OCI-LY7 (cell line): ENCODE measurements at regions not wholly inside any gene's neighbourhood (a gene's known extent, or its start where the extent isn't known, plus 50 kb on each side); places are given as distances from the start of the nearest gene placed in this dataset.

Experiments used
- BruUV-seq: library from RNA; stranded (reverse); fragments of 400-500 nt; replicated peaks from 2 replicates; lab custom pipeline; 2021; lab: Mats Ljungman, UMichigan
- CTCF ChIA-PET: fragments of 300-600 bp; sonication (Branson Sonifier 250); formaldehyde crosslinking; loops from one replicate; lab custom pipeline; 2022; ENCODE audit warnings: antibody characterized with exemption; ENCODE audit not compliant: unreplicated experiment; lab: Charles Lee
- POLR2A ChIA-PET: fragments of 300-600 bp; sonication (Branson Sonifier 250); formaldehyde crosslinking; loops from one replicate; lab custom pipeline; 2022; ENCODE audit warnings: antibody characterized with exemption; lab: Charles Lee
- DNase-seq: peaks from one replicate; pipeline ENCODE4 v3.0.0-alpha.2; 2015; ENCODE audit warnings: low spot score
- H2AFZ ChIP-seq: fragments of 200-600 bp; sonication (generic), shearing (Covaris generic); 2 replicates; pipeline ENCODE4 v1.6.1; 2014; ENCODE audit warnings: mild to moderate bottlenecking, antibody characterized with exemption, low read length, moderate library complexity
- H3K27ac ChIP-seq: fragments of 200-600 bp; sonication (generic); 2 replicates; pipeline ENCODE4 v1.5.1; 2014; ENCODE audit warnings: mixed run types, low read depth, mild to moderate bottlenecking, moderate library complexity, low read length, inconsistent platforms; ENCODE audit not compliant: poor library complexity, severe bottlenecking
- H3K36me3 ChIP-seq: fragments of 200-600 bp; sonication (generic); 2 replicates; pipeline ENCODE4 v1.6.1; 2014; ENCODE audit warnings: mild to moderate bottlenecking, antibody characterized with exemption, low read length, moderate library complexity, mixed read lengths; ENCODE audit not compliant: insufficient read depth
- H3K4me1 ChIP-seq: fragments of 200-600 bp; sonication (generic); 2 replicates; pipeline ENCODE4 v1.5.1; 2014; ENCODE audit warnings: mild to moderate bottlenecking, low read length; ENCODE audit not compliant: insufficient read depth, poor library complexity, severe bottlenecking
- H3K4me2 ChIP-seq: fragments of 200-600 bp; sonication (generic); 2 replicates; pipeline ENCODE4 v1.6.1; 2014; ENCODE audit warnings: mild to moderate bottlenecking, low read length
- H3K4me3 ChIP-seq: fragments of 200-600 bp; sonication (generic); 2 replicates; pipeline ENCODE4 v1.5.1; 2014; ENCODE audit warnings: mild to moderate bottlenecking, low read depth, low read length; ENCODE audit not compliant: poor library complexity, severe bottlenecking
- H3K79me2 ChIP-seq: fragments of 200-600 bp; sonication (generic); 2 replicates; pipeline ENCODE4 v1.6.1; 2016; ENCODE audit warnings: low read depth, mild to moderate bottlenecking, low read length, moderate library complexity, mixed read lengths; ENCODE audit not compliant: insufficient read depth
- H3K9me2 ChIP-seq: fragments of 200-600 bp; sonication (generic); 2 replicates; pipeline ENCODE4 v1.6.1; 2016; ENCODE audit warnings: mild to moderate bottlenecking, low read length, mixed read lengths; ENCODE audit not compliant: insufficient read depth
- H3K9me3 ChIP-seq: fragments of 200-600 bp; sonication (generic); 2 replicates; pipeline ENCODE4 v1.6.1; 2014; ENCODE audit warnings: mild to moderate bottlenecking, mixed run types, low read length, mixed read lengths
- H4K20me1 ChIP-seq: fragments of 200-600 bp; sonication (generic); 2 replicates; pipeline ENCODE4 v1.6.1; 2014; ENCODE audit warnings: mild to moderate bottlenecking, antibody characterized with exemption, low read length, moderate library complexity, mixed read lengths; ENCODE audit not compliant: insufficient read depth
- EZH2phosphoT487 ChIP-seq: fragments of 200-600 bp; sonication (generic); IDR thresholded peaks from 2 replicates; pipeline ENCODE4 v1.6.1; 2018; ENCODE audit warnings: low read depth, borderline replicate concordance, mild to moderate bottlenecking, mixed run types, antibody characterized with exemption, low read length, moderate library complexity, mixed read lengths
- intact Hi-C: fragments of 100-400 bp; cut with micrococcal nuclease; formaldehyde crosslinking; loops from one replicate; pipeline ENCODE4 v1.10.0; 2022; ENCODE audit not compliant: unreplicated experiment
- TF ChIP-seq, protein P1 (sequence below): fragments of 200-600 bp; sonication (generic); conservative IDR thresholded peaks from 2 replicates; pipeline ENCODE4 v1.5.1; 2014; ENCODE audit warnings: mild to moderate bottlenecking, antibody characterized with exemption, low read length, moderate library complexity, mixed read lengths

- Histone ChIP-seq H3K79me2 (no peaks in the 10 kb centered on the region), H2AFZ (no peak overlapping the region), H4K20me1 (no peaks in the 10 kb centered on the region), H3K27ac (no peak overlapping the region), H3K4me2 (no peak overlapping the region), H3K4me3 (no peak overlapping the region), H3K4me1 (no peaks in the 10 kb centered on the region), H3K9me3 (peaks cover 9% of the 10 kb centered on the region), H3K9me2 (no peaks in the 10 kb centered on the region), H3K36me3 (no peaks in the 10 kb centered on the region)
- ChIA-PET POLR2A (no interaction called here), CTCF (no interaction called here)
- intact Hi-C loops = no loop called here
- no TSS peak for BruUV-seq
- DNase-seq = no peak
- TF ChIP-seq EZH2phosphoT487 = no peak
- TF ChIP-seq, protein P1, sequence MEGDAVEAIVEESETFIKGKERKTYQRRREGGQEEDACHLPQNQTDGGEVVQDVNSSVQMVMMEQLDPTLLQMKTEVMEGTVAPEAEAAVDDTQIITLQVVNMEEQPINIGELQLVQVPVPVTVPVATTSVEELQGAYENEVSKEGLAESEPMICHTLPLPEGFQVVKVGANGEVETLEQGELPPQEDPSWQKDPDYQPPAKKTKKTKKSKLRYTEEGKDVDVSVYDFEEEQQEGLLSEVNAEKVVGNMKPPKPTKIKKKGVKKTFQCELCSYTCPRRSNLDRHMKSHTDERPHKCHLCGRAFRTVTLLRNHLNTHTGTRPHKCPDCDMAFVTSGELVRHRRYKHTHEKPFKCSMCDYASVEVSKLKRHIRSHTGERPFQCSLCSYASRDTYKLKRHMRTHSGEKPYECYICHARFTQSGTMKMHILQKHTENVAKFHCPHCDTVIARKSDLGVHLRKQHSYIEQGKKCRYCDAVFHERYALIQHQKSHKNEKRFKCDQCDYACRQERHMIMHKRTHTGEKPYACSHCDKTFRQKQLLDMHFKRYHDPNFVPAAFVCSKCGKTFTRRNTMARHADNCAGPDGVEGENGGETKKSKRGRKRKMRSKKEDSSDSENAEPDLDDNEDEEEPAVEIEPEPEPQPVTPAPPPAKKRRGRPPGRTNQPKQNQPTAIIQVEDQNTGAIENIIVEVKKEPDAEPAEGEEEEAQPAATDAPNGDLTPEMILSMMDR = no peak
Observed at GRCh38 chr1:82621076-82621475, 820.3 kb downstream of the ADGRL2 start.

DNA sequence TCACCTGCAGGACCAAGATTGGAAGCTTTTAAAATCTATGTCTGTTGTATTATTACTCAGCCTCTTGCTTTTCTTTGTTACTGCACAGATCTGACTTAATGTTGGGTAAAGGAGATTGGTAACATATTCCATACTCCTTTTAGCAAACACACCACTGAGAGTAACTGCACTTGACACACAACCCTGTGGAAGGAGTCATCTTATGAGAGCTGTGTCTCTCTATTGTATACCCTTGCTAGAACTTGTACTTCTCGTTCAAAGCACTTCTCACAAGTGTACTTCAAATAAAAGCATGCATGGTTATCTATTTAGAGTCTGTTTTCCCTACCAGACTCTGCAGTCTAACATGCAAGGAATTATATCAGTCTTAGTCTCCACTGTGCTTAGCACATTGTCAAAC, 813.4 kb downstream of the ADGRL2 start:
- no peaks in the 10 kb centered on the region for H3K36me3 ChIP-seq
- ChIA-PET CTCF (no interaction called here), POLR2A (no interaction called here)
- H4K20me1 ChIP-seq = no peaks in the 10 kb centered on the region
- intact Hi-C loops = no loop called here
- no peaks in the 10 kb centered on the region for H3K9me3 ChIP-seq
- H3K9me2 ChIP-seq = no peaks in the 10 kb centered on the region
- no peak overlapping the region for H3K4me3 ChIP-seq
- DNase-seq = no peak
- H3K79me2 ChIP-seq = no peaks in the 10 kb centered on the region
- H3K4me1 ChIP-seq = no peaks in the 10 kb centered on the region
- no peak overlapping the region for H2AFZ ChIP-seq
- no peak for TF ChIP-seq EZH2phosphoT487
- TF ChIP-seq, protein P1 = no peak
- no peak overlapping the region for H3K4me2 ChIP-seq
- BruUV-seq = no TSS peak
- H3K27ac ChIP-seq = no peak overlapping the region

DNA sequence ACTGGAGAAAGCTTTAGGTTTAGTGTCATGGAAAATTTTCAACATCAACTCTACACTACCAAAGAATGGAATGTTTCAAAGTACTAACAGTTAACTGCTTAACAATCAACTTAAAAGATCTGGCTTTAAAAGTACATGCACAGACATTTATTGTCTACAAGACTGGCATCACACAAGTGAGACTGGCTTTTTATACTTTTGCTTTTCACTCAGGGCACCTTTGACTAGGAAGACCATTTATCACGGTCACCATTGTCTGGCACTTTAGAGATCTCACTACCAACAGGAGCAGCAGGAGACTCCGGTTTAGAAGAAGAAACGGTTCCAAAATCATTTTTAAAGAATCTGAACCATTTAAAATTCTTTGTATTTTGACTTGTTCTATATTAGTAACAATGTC, 812.3 kb downstream of the ADGRL2 start:
- no peaks in the 10 kb centered on the region for H3K79me2 ChIP-seq
- no peak overlapping the region for H2AFZ ChIP-seq
- intact Hi-C loops = no loop called here
- no peaks in the 10 kb centered on the region for H3K4me1 ChIP-seq
- no peaks in the 10 kb centered on the region for H4K20me1 ChIP-seq
- ChIA-PET POLR2A (interaction anchor here (0.7 kb wide), 1 partner anchor 11 kb away, joined by 3 read pairs; no protein-coding TSS in a partner anchor), CTCF (no interaction called here)
- H3K9me3 ChIP-seq = no peaks in the 10 kb centered on the region
- TF ChIP-seq, protein P1 = no peak
- no peak for TF ChIP-seq EZH2phosphoT487
- H3K9me2 ChIP-seq = no peaks in the 10 kb centered on the region
- no peak overlapping the region for H3K4me3 ChIP-seq
- no peak overlapping the region for H3K4me2 ChIP-seq
- H3K36me3 ChIP-seq = no peaks in the 10 kb centered on the region
- no peak for DNase-seq
- no TSS peak for BruUV-seq
- H3K27ac ChIP-seq = no peak overlapping the region
